ENCODE measurements at regions not wholly inside any gene's neighbourhood (a gene's known extent, or its start where the extent isn't known, plus 50 kb on each side); places are given as distances from the start of the nearest gene placed in this dataset.
"Not testable (repeated sequence)": the region's sequence is repeated elsewhere in the genome, so short reads cannot be mapped to it uniquely, and the experiment has no call there.

DNA sequence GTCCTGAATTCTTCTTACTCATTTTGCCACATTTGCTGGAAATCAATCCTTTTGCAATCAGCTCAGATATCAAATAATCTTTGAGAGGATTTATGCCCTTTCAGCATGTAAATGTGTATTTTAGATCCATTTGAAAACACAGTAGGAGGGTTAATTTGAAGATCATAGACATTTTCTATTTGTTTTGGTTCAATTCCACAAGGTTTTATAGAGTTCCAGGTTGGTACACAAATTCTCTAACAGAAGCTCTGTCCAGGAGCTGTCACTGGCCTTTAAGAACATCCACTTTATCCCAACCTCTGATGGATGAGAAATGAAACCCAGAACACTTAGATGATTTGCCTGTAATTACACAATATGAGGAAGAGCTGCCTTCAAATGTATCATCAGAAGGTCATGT lies 157.3 kb upstream of the CHAC2 start:
- DNase-seq (ENCODE audit: low read depth, low spot score) = no peak

DNA sequence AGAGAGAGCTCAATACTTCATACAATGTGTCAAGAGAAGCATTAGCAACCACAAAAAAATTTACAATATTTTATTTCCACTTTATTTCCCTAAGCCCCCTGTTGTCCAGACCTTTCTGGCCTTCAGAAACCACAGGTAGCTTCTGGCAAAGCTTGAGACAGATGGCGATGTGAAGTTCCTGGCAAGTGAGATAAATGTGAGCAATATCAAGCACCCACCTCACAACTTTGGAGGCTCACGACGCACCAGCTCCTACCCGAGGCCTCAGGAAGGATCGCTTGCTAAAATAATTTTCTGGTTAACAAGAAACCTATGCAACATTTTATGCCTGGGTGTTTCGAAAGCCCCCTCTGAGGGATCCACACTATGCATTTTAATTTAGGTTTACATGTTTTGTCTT lies 158.1 kb upstream of the CHAC2 start:
- no peak for DNase-seq (ENCODE audit: low read depth, low spot score)

DNA sequence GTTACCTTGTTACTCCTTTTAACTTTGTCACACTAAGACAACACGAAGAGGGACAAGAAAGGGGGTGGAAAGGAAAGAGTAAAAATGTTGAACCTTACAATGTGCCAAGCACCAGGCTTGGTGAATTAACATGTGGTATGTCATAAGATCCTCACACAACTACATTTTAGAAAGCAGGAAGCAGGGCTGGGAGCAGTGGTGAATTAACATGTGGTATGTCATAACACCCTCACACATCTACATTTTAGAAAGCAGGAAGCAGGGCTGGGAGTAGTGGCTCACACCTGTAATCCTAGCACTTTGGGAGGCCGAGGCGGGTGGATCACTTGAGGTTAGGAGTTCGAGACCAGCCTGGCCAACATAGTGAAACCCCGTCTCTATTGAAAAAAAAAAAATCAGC lies 159.3 kb upstream of the CHAC2 start:
- DNase-seq (ENCODE audit: low read depth, low spot score) = no peak

DNA sequence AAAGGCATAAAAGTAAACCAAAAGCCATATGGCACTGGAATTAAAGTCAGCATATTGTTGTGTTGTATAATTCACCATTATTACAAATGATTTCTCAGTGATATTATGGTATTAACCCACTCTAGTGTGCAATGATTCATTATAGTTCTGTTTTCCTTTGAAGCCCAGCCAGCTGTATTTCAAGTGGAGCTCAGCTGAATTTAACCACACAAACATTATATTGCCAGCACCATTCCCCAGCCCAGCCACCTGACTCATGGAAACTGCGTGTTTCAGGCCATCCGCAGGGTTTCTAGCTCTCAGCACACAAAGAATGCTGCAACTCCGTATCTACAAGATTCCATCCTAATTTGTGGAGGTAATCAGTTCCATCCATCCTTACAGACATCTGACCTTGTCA lies 166.8 kb upstream of the CHAC2 start:
- no peak for DNase-seq (ENCODE audit: low read depth, low spot score)

DNA sequence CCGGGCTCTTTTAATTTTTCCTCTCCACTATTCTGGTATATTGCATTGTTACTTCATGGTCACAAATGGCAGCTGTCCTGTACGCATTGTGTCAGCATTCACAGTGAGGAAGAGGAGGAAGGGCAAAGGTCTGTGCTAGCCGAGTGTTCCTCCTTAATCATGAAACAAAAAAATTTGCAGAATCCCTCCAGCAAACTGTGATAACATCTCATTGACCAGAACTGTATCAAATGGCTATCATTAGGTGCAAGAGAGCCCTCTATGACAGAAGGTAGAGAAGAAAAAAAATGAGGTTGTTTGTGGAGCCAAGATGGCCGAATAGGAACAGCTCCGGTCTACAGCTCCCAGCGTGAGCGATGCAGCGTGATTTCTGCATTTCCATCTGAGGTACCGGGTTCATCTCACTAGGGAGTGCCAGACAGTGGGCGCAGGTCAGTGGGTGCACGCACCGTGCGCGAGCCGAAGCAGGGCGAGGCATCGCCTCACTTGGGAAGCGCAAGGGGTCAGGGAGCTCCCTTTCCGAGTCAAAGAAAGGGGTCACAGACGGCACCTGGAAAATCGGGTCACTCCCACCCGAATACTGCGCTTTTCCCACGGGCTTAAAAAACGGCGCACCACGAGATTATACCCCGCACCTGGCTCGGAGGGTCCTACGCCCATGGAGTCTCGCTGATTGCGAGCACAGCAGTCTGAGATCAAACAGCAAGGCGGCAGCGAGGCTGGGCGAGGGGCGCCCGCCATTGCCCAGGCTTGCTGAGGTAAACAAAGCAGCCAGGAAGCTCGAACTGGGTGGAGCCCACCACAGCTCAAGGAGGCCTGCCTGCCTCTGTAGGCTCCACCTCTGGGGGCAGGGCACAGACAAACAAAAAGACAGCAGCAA lies 180.6 kb upstream of the CHAC2 start:
- not testable (repeated sequence) for DNase-seq (ENCODE audit: low read depth, low spot score)

DNA sequence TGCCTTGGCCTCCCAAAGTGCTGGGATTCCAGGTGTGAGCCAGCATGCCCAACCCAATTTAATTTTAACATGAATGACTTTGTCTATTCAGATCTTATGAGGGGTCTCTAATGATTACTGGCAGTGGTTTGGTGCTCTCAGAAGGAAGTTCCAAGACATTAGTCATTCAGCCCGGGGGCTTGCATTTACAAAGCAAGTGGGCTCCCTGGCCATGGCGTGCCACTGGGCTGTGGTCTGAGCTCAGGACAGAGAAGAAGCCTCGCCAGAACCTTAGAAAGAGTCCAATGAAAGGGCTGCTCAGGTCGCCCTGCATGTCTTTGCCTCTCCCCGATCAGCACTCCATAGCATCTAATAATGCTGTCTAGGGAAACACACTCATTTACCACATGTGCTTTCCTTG lies 182.6 kb upstream of the CHAC2 start:
- DNase-seq (ENCODE audit: low read depth, low spot score) = no peak

DNA sequence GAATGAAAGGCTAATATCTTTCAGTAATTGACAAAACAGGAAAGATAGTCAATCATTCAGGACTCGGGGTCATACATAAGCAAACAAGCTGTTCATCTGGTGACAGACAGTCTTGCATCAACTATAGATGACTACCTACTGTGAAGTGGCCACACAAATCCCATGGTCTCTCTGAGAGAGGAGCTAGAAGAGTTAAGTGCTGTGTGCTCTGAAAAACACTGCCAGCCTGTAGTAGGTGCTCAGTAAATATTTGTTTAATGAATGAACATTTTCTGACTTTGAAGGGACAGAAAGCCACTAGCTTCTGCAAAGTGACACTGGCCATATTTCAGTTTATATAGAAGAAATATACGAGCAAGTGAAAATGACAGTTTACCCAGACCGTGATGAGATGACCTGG lies 184.0 kb upstream of the CHAC2 start:
- DNase-seq (ENCODE audit: low read depth, low spot score) = no peak

DNA sequence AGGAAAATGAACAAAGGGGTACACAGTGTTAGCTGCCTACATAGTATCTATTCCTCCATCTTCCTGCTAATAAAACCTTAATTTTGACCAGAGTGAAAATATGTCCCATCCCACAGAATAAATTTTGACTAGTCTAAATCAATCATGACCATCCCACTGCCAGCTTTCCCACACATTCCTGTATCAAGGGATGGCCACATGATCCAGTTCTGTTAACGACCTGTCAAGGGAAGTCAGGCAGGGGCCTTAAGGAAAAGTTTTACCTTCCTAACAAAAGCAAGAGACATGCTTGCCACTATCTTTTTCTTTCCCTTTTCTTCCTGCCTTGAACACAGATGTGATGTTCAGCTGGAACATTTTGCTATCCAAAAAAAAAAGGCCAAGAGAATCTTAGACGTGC lies 185.0 kb upstream of the CHAC2 start:
- DNase-seq (ENCODE audit: low read depth, low spot score) = no peak

DNA sequence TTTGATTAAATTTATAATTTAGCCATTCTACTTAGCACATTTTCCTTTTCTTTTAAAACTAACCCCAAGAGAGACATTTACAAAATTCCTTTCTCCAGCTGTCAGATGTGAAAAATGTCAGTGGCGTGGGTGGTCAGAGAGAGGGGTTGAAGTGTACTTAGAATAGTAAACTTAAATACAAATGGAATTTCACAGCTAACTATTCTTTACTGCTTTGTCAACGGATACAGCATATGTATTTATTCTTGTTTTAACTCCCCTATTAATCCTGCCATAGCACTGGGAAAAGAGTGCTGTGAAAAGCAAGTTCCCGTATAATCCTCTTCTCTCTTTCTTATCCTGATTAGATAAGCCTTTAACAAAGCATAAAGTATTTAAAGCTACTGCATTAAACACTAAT lies 191.4 kb upstream of the CHAC2 start:
- DNase-seq (ENCODE audit: low read depth, low spot score) = no peak

DNA sequence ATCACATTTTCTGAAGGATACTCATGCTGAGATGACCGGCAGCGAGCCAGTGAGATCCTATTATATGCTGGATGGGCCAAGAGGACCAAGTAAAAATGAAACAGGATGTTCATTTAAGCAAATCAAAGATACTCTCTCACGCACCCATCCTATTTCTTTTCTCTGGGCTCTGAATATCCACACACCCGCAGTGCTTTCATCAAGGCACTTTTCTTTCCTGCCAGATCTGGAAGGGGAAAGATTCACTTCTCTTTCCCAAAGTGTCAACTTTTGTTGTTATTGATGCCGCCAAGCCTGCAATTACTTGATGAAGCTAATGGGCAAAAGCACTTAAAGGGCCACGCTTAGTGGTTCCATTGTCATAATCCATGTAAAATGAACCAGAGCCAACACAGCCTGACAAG lies 191.9 kb upstream of the CHAC2 start:
- no peak for DNase-seq (ENCODE audit: low read depth, low spot score)

DNA sequence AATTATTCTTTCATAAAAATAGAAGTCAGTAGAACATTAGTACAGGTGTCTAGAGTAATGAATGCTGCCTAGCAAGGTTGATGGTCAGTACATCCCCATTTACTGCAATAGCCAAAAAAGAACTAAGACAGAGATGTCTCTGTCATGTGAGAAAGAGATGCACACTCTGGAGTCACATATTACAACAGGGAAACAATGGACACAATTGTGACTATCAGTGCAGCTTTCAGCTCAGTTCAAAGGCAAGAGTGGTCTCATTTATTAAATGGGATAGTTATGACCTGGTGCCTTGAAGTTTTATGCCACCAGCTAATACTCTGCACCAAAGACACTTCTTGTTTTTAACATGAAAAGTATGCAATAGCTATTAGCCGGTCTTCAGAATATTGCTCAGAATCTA lies 194.9 kb upstream of the CHAC2 start:
- DNase-seq (ENCODE audit: low read depth, low spot score) = no peak

DNA sequence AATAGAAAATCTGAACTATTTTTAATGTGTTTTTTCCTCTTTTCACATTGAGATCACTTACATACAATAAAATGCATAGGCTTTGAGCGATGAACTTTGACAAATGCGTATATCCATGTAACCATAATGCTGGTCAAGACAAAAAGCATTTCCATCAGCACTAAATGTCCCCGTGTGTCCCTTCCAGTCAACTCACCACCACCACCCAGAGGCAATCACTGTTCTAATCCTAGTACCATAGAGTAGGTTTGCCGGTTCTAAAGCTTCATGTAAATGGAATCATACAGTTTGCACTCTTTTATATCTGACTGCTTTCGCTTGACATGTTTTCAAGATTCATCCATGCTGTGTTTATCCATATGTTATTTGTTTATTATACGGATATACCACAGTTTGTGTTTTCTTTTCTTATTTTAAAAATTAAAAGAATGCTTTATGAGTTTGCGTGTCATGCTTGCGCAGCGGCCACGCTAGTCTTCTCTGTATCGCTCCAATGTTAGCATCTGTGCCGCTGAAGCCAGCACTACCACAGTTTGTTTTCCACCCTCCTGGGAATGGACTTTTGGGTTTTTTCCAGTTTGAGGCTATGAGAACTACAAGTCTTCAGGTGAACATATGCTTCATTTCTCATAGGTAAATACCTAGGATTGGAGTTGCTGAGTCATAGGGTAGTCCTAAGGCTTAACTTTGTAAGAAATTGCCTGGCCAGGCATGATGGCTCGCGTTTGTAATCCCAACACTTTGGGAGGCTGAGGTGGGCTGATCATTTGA lies 197.5 kb upstream of the CHAC2 start:
- DNase-seq (ENCODE audit: low read depth, low spot score) = no peak

DNA sequence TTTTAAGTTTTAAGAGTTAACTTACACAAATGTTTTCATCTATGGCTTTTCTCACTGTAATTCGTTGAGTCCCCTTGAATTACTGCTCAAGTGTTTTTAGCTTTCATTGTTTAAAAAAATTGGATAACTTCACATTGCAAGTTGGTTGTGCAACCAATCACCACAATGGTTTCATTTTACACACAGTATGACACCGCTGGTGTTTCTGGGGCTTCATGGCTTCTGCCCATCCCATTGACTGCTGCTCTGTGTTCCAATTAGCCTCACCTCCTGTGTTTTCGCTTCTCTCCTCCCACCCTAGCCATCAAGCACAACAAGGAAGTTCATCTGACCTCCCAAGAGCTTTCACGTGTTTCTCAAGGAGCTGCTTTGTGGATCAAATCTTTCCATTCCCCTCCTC lies 199.1 kb upstream of the CHAC2 start:
- no peak for DNase-seq (ENCODE audit: low read depth, low spot score)

DNA sequence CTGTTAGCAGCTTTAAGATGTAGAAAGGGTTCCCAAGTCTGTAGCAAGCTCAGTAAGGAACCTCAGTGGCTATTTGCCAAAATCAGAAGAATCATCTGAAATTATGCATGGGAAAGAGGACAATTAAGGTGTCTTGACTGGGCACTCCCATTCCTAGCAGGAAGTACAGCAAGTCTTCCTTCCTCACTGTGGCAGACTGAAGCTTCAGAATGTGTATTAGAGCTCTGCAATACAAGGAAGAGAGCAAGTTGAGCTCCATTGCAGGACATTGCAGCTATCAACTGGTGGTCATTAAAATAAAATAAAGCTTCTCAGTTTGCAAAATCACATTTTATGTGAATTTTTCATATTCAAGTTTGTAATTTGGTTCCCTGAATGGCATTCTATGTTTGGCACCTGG lies 200.5 kb upstream of the CHAC2 start:
- no peak for DNase-seq (ENCODE audit: low read depth, low spot score)

DNA sequence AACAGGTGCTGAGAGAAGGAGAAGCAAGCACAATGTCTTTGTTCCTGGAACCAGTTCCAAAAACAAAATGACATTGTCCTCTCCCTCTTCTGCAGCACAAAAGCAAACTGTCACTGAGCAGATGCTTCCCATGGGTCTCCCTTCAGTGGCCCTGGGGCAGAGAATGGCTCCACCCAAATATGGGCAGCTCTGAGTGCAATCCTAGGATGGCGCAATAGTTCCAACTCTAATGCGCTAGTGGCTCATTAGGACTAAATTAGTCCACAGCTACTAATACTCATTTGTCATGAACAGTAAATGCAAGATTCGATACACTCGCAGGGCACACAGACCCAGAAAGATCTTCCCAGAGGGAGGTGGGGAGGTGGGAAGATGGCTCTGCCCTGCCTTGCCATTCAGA lies 205.2 kb upstream of the CHAC2 start:
- DNase-seq (ENCODE audit: low read depth, low spot score) = no peak

DNA sequence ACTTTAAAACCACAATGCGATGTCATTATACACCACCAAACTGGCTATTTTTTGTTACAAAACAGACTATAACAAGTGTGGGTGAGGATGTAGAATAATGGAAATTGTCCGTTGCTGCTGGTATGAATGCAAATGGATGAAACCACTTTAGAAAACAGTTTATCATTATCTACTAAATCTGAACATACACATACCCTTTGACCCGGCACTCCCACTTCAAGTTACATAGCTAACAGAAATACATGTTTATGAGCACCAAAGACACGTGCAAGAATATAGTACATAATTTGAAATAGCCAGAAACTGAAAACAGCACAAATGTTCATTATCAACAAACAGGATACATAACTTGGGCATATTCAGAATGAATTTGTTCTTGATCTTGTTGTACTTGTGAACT lies 206.4 kb upstream of the CHAC2 start:
- no peak for DNase-seq (ENCODE audit: low read depth, low spot score)

DNA sequence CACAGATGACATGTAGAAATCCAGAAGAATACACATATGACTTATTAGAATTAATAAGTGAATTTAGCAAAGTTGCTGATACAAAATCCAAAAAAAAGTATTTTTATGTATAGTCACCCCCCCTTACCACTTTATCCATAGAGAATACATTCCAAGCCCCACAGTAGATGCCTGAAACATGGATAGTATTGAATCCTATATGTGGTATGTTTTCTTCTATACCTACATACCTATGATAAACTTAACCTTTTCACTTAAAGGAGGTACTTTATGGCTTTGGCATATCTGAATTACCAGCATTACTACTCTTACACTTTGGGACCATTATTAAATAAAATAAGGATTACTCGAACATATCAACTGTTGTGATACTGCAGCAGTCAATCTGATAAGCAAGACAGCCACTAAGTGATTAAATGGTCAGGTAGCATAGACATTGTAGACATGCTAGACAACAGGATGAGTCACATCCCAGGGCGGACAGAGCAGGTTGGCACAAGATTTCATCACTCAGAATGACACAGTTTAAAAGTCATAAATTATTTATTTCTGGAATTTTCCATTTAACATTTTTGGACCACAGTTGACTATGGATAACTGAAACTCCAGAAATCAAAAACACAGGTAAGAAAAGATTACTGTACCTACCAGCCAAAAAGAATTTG lies 208.2 kb upstream of the CHAC2 start:
- no peak for DNase-seq (ENCODE audit: low read depth, low spot score)

DNA sequence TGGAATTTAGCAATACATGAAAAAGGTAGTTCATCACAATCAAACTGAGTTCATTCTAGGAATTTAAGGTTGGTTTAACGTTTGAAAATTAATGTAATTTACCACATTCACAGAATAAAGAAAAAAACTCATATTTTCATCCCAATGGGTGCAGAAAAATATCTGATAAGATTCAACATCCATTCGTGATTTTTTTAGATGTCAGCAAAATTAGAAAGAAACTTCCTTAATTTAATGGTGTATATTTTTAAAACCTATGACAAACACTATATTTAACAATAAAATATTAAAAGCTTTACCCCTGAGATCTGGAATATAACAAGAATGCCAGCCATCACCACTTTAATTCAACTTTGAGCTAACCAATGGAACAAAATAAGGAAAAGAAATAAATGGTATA lies 208.7 kb upstream of the CHAC2 start:
- no peak for DNase-seq (ENCODE audit: low read depth, low spot score)

DNA sequence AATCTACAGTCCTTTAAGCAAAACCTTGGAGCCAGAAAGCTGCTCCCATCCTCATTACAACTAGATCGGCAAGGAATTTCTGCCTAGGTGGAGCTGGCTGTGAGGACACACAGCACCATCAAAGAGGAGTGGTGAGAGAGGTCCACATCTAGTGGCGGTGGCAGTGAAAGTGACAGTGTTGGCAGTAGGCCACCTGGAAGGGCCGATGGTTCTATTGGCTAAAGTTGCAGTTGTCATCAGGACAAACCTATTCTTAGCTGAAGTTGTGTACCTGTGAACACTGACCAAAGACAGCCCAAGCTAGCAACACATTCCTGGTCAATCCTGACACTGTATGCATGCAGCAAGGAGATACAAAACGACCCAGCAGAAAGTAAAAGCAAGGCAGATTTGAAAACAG lies 218.1 kb upstream of the CHAC2 start:
- DNase-seq (ENCODE audit: low read depth, low spot score) = no peak

DNA sequence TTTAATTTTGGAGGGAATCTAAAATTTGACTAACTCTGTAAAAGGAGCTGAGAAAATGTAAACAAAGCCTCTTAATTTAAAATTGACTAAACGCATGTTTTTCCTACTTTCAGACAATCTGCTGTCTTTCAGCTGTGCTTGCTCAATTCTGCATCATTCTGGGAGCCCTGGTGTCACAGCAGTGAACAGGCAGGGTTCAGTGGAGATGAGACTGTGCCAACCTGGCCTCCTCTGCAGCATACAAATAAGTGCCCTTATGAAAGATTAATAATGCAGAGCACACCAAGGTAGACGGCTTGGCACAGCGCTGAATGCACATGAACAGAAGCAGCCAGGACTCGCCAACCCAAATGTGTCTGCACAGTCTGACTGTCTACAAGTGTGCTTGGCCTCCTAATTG lies 222.0 kb upstream of the CHAC2 start:
- DNase-seq (ENCODE audit: low read depth, low spot score) = no peak

DNA sequence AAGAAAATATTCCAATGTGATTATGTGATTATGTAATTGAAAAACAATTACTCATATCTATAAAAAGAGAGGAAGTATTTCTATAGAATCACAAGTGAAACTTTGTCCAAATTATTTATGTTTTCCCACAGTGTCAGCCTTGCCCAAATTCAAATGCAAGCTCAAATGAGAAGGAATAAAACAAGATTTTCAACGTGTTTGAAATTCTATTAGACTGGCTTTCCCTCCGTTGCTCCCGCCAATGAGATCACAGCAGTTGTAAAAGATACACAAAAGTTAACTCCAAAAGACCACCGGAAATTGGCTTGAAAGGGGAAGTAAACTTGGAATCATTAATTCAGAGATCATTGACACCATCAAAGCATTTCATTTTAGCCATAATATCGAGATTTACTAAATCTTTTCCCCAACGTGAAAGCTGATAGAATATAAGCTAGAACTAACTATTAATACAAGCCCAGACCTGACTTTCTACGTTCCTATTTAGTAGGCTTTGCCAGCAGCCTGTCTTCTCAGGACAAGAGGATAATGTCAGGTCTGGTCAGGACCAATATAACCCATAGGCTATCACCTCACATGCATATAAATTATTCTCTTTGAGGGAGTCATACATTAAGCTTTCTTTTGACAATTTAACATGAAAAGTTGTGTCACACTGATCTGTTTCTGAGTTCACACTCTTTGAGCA lies 222.6 kb upstream of the CHAC2 start:
- no peak for DNase-seq (ENCODE audit: low read depth, low spot score)

DNA sequence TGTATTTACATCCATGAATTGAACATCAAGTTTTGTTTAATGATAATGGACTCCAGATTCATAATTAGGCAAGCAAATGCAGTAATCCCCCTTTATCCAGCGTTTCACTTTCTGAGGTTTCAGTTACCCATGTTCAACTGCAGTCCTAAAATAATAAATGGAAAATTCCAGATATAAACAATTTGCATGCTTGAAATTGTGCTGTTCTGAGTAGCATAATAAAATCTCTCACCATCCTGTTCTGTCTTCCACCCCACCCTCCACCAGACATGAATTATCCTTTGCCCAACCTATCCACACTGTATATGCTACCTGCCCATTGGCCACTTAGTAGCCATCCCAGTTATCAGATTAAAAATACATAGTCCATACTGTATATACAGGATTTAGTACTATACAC lies 224.5 kb upstream of the CHAC2 start:
- DNase-seq (ENCODE audit: low read depth, low spot score) = no peak

Data from pulmonary artery endothelial cell (primary cell).